Neural cell (in vitro differentiated cells): ENCODE measurements at regions not wholly inside any gene's neighbourhood (a gene's known extent, or its start where the extent isn't known, plus 50 kb on each side); places are given as distances from the start of the nearest gene placed in this dataset.

Experiments used
- EP300 ChIP-seq: fragments of 450-650 bp; conservative IDR thresholded peaks from 2 replicates; pipeline ENCODE4 v1.6.1; 2014; ENCODE audit warnings: antibody characterized with exemption, mild to moderate bottlenecking, moderate library complexity; ENCODE audit not compliant: poor library complexity, severe bottlenecking
- EZH2 ChIP-seq: fragments of 200-600, 300-800 bp; shearing (Covaris generic), sonication (generic); IDR thresholded peaks from 2 replicates; pipeline ENCODE4 v1.6.1; 2014; ENCODE audit warnings: antibody characterized with exemption, low read length, borderline replicate concordance, mild to moderate bottlenecking; ENCODE audit not compliant: insufficient read depth, poor library complexity, severe bottlenecking
- SMC3 ChIP-seq: fragments of 450-650 bp; conservative IDR thresholded peaks from 2 replicates; pipeline ENCODE4 v1.6.1; 2014; ENCODE audit warnings: antibody characterized with exemption, mild to moderate bottlenecking, moderate library complexity; ENCODE audit not compliant: poor library complexity
- TF ChIP-seq, protein P1 (sequence below): fragments of 450-650 bp; IDR thresholded peaks from 2 replicates; pipeline ENCODE4 v1.5.1; 2014; ENCODE audit warnings: antibody characterized with exemption, mild to moderate bottlenecking, moderate library complexity; ENCODE audit not compliant: poor library complexity, severe bottlenecking

DNA sequence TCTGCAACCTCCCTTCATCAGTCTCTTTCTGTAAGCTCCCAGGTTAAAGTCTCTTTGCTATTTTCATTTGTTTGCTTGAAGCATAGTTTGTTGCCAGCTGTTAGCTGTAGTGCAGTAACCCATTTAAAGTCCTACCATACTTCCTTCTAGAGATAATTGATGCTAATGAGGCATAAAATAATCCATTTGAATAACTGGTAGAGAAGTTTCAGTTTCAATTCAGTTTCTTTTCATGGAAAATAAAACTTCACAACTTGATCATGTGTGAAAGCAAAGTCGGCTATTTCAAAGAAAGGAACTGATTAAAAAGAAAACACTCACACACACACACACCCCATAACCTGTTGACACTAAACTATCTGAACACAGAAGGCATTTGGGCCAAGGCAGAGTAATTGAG, 68.5 kb upstream of the TENT5A start:
- TF ChIP-seq, protein P1, sequence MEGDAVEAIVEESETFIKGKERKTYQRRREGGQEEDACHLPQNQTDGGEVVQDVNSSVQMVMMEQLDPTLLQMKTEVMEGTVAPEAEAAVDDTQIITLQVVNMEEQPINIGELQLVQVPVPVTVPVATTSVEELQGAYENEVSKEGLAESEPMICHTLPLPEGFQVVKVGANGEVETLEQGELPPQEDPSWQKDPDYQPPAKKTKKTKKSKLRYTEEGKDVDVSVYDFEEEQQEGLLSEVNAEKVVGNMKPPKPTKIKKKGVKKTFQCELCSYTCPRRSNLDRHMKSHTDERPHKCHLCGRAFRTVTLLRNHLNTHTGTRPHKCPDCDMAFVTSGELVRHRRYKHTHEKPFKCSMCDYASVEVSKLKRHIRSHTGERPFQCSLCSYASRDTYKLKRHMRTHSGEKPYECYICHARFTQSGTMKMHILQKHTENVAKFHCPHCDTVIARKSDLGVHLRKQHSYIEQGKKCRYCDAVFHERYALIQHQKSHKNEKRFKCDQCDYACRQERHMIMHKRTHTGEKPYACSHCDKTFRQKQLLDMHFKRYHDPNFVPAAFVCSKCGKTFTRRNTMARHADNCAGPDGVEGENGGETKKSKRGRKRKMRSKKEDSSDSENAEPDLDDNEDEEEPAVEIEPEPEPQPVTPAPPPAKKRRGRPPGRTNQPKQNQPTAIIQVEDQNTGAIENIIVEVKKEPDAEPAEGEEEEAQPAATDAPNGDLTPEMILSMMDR: no peak
- TF ChIP-seq EP300 (no peak), EZH2 (no peak), SMC3 (no peak)
